Loucy (cell line): ENCODE measurements at regions not wholly inside any gene's neighbourhood (a gene's known extent, or its start where the extent isn't known, plus 50 kb on each side); places are given as distances from the start of the nearest gene placed in this dataset.

Source experiments
- EZH2phosphoT487 ChIP-seq: fragments of 200-600 bp; IDR thresholded peaks from 2 replicates; pipeline ENCODE4 v1.6.1; 2018; ENCODE audit warnings: antibody characterized with exemption, mild to moderate bottlenecking, moderate library complexity, borderline replicate concordance
- TF ChIP-seq, protein P1 (sequence below): fragments of 200-600 bp; sonication (generic); conservative IDR thresholded peaks from 2 replicates; pipeline ENCODE4 v1.5.1; 2014; ENCODE audit warnings: mild to moderate bottlenecking, antibody characterized with exemption, low read length

- TF ChIP-seq, protein P1, sequence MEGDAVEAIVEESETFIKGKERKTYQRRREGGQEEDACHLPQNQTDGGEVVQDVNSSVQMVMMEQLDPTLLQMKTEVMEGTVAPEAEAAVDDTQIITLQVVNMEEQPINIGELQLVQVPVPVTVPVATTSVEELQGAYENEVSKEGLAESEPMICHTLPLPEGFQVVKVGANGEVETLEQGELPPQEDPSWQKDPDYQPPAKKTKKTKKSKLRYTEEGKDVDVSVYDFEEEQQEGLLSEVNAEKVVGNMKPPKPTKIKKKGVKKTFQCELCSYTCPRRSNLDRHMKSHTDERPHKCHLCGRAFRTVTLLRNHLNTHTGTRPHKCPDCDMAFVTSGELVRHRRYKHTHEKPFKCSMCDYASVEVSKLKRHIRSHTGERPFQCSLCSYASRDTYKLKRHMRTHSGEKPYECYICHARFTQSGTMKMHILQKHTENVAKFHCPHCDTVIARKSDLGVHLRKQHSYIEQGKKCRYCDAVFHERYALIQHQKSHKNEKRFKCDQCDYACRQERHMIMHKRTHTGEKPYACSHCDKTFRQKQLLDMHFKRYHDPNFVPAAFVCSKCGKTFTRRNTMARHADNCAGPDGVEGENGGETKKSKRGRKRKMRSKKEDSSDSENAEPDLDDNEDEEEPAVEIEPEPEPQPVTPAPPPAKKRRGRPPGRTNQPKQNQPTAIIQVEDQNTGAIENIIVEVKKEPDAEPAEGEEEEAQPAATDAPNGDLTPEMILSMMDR = no peak
- no peak for TF ChIP-seq EZH2phosphoT487
These were observed 407.6 kb upstream of the DEPDC1 start for GRCh38 chr1:68904477-68904876.
